Heart right ventricle (tissue), 16 donors: ENCODE measurements at regions not wholly inside any gene's neighbourhood (a gene's known extent, or its start where the extent isn't known, plus 50 kb on each side); places are given as distances from the start of the nearest gene placed in this dataset.

Experiments used
- ATAC-seq, 8 donors: fragments of 200-7000 bp; cut with Tn5 transposase; one replicate each; pipeline ENCODE4 v1.9.1; 2020; ENCODE audit warnings: mild to moderate bottlenecking in 8 of 8, moderate library complexity in 8 of 8, moderate number of reproducible peaks in 1 of 8
- DNase-seq, 2 donors: peaks; one replicate each; pipeline ENCODE4 v3.0.0-alpha.2; 2020
- H3K27ac ChIP-seq, 10 donors: fragments of 200-600 bp; sonication (generic) in 2 of 10; one replicate each; pipeline versions ENCODE4 v1.5.0 to v1.8.0; 2020 to 2022; ENCODE audit warnings: mild to moderate bottlenecking in 3 of 10
- H3K27me3 ChIP-seq, 7 donors: fragments of 200-600 bp; one replicate each; pipeline ENCODE4 v1.8.0; 2021 to 2022; ENCODE audit warnings: mild to moderate bottlenecking in 2 of 7
- H3K36me3 ChIP-seq, 9 donors: fragments of 200-600 bp; sonication (generic) in 1 of 9; one replicate each; pipeline versions ENCODE4 v1.5.0 to v1.8.0; 2020 to 2022; ENCODE audit warnings: mild to moderate bottlenecking in 2 of 9
- H3K4me1 ChIP-seq, 9 donors: fragments of 200-600 bp; sonication (generic) in 1 of 9; one replicate each; pipeline versions ENCODE4 v1.5.0 to v1.8.0; 2020 to 2022; ENCODE audit warnings: mild to moderate bottlenecking in 4 of 9
- H3K4me3 ChIP-seq, 10 donors: fragments of 200-600 bp; sonication (generic) in 2 of 10; one replicate each; pipeline versions ENCODE4 v1.5.0 to v1.8.0; 2020 to 2022; ENCODE audit warnings: mild to moderate bottlenecking in 7 of 10, moderate library complexity in 2 of 10
- H3K9me3 ChIP-seq, 11 donors: fragments of 200-600 bp in 10 of 11; sonication (generic) in 2 of 11; one replicate each; pipeline versions ENCODE4 v1.5.0 to v1.8.0; 2013 to 2022; ENCODE audit warnings: mild to moderate bottlenecking in 2 of 11, control low read depth in 1 of 11, moderate library complexity in 1 of 11
- WGBS, 2 donors: extraction: QIAGEN DNeasy Blood & Tissue Kit; methylation state at CpG; one replicate each; pipeline ENCODE4 v1.1.7; 2013; ENCODE audit warnings: inconsistent platforms in 1 of 2; 5-methylcytosine and 5-hydroxymethylcytosine counted together
- intact Hi-C, 10 donors: fragments of 100-400 bp; cut with DNase I; formaldehyde crosslinking; loops; one replicate each; pipeline versions ENCODE4 v1.11.1 to v1.14.2; 2022
- TF ChIP-seq, protein P1 (sequence below), 9 donors: fragments of 200-600 bp; sonication (generic) in 2 of 9; IDR thresholded peaks; one replicate each; pipeline versions ENCODE4 v1.5.0 to v1.8.0; 2021 to 2022; ENCODE audit warnings: antibody characterized with exemption in 9 of 9, mild to moderate bottlenecking in 5 of 9, moderate library complexity in 1 of 9
- donor health status: Arrhythmogenic right ventricular cardiomyopathy.
- donor health status: ischemic (EF 13 %, LVEDD 7.1; RV severe dilation, severe dysfunction).
- donor health status: healthy with polysubstance abuse.
- donor health status: DM: no; HTN: yes; CAD: no.
- donor health status: DM: no; HTN: no; CAD: no.
- donor health status: ischemic (EF 25% LVEDD 6.9; RV normal size, moderate dysfunction).
- donor health status: ischemic (EF 25% LVEDD 5.7; RV mildly dilated, moderate dysfunction).
- donor health status: healthy.
- donor health status: DM: yes; HTN: yes; CAD: no.
- donor health status: Ischemic cardiomyopathy.
- donor health status: ischemic (EF 35%, LVEDD 5.7; RV mildly dilated, moderate dysfunction).
- donor health status: nonischemic (EF 11% LVEDD 7.7; RV severe dilation, severe dysfunction).
- donor health status: DM: yes; HTN: yes; CAD: no.
- donor health status: PGD.
- donor health status: ischemic (EF 29% LVEDD 5.4; RV normal size, mild dysfunction).
- donor health status: nonischemic (EF 23%, LVEDD 6.1; RV moderate dilation, normal function).

DNA sequence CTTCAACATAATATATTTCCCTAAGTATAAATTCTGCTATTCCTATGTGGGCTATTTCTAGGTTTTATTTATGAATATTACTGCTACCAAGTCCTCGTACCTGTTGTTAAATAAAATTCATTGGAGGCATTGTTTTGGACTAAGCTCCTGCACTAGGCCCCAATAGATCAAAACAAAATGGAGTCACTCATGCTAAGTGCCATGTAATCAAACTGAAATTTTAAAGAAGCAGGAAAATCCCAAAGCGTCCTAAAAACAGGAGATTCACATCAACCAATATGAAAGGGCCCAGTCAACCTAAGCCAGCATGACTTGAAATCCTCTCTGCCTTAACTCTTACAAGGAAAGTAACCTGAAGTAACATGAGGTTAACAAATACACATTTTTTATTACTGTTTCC lies 743.2 kb downstream of the TRAM1L1 start:
- DNase-seq (no peak), ATAC-seq (no peak)
- H3K36me3 ChIP-seq, result no peaks in the 10 kb centered on the region
- TF ChIP-seq, protein P1, sequence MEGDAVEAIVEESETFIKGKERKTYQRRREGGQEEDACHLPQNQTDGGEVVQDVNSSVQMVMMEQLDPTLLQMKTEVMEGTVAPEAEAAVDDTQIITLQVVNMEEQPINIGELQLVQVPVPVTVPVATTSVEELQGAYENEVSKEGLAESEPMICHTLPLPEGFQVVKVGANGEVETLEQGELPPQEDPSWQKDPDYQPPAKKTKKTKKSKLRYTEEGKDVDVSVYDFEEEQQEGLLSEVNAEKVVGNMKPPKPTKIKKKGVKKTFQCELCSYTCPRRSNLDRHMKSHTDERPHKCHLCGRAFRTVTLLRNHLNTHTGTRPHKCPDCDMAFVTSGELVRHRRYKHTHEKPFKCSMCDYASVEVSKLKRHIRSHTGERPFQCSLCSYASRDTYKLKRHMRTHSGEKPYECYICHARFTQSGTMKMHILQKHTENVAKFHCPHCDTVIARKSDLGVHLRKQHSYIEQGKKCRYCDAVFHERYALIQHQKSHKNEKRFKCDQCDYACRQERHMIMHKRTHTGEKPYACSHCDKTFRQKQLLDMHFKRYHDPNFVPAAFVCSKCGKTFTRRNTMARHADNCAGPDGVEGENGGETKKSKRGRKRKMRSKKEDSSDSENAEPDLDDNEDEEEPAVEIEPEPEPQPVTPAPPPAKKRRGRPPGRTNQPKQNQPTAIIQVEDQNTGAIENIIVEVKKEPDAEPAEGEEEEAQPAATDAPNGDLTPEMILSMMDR (IDR thresholded peaks at IDR 0.05), result no peak
- H3K4me3 ChIP-seq, result no peak overlapping the region
- no peaks in the 10 kb centered on the region for H3K9me3 ChIP-seq
- intact Hi-C loops, result no loop called here
- no peak overlapping the region for H3K27ac ChIP-seq
- H3K4me1 ChIP-seq, result no peaks in the 10 kb centered on the region
- WGBS, 2 donors, result 76 to 85% methylated on average over 2 of the region's 2 CpGs
- no peaks in the 10 kb centered on the region for H3K27me3 ChIP-seq

DNA sequence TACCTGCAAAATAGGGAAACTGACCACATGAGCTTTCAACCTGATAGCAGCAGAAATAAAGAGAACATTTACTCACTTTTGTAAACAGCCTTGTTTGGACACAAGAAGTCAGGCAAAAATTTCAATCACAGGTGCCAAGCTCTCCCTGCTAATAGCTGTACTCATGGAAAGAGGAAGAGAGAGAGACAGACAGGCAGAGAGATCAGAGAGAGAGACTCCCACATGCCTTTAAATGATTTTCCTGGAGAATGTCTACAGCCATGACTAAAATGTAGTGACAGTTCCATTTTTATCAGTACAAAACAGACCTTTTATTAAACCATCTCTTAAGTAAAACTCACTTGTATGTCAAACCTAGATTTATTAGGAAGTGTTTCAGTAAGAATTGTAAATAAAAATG lies 752.9 kb downstream of the TRAM1L1 start:
- TF ChIP-seq, protein P1 (IDR thresholded peaks at IDR 0.05), result no peak
- ATAC-seq (no peak), DNase-seq (no peak)
- no peak overlapping the region for H3K27ac ChIP-seq
- no peaks in the 10 kb centered on the region for H3K27me3 ChIP-seq
- H3K9me3 ChIP-seq, result no peaks in the 10 kb centered on the region
- H3K4me3 ChIP-seq, result no peak overlapping the region
- H3K4me1 ChIP-seq, result no peaks in the 10 kb centered on the region
- intact Hi-C loops, result no loop called here
- no peaks in the 10 kb centered on the region for H3K36me3 ChIP-seq

DNA sequence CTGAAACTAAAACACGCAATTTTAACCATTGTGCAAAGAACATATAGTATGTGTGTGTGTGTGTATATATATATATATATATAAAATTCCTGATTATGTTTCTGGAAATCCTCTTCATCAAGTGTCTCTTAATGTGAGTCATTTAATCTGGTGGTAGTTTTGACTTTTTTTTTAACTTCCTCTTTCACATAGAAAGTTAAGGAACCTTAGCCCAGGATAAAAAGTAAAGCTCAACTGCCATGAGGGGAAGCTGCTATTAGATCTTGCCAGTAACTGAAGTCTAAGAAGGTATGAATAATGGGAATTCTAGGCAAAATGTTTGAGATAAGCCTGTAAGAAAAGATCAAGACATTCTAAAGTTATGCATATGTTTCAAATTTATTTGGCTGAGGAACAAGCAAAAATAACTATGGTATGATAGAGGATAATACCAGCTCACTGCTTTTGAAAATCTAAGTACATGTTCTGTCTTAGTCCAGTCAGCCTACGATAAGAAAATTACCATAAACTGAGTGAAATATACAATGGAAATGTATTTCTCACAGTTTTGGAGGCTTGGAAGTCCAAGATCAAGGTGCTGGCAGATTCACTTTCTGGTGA lies 757.0 kb downstream of the TRAM1L1 start:
- 78 to 87% methylated on average over 2 of the region's 2 CpGs for WGBS, 2 donors
- intact Hi-C loops, result no loop called here
- no peaks in the 10 kb centered on the region for H3K9me3 ChIP-seq
- no peaks in the 10 kb centered on the region for H3K4me1 ChIP-seq
- H3K27ac ChIP-seq, result no peak overlapping the region
- ATAC-seq (no peak), DNase-seq (no peak)
- TF ChIP-seq, protein P1 (IDR thresholded peaks at IDR 0.05), result no peak
- no peaks in the 10 kb centered on the region for H3K36me3 ChIP-seq
- H3K4me3 ChIP-seq, result no peak overlapping the region
- no peaks in the 10 kb centered on the region for H3K27me3 ChIP-seq

DNA sequence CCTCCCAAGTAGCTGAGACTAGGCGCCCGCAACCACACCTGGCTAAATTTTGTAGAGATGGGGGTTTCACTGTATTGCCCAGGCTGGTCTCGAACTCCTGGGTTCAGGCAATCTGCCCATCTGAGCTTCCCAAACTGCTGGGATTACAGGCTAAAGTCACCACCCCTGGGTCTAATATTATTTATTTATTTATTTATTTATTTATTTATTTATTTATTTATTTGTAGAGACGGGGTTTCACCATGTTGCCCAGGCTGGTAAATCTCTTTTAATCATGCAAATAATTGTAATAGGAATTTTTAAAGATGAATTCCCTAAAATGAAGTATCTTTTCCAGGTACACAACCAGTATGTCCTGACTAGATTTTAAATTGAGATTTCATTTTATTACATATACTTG lies 761.8 kb downstream of the TRAM1L1 start:
- intact Hi-C loops, result no loop called here

More for the DNA sequence above, 761.8 kb downstream of the TRAM1L1 start:
- TF ChIP-seq, protein P1 (IDR thresholded peaks at IDR 0.05), result no peak
- Histone ChIP-seq H3K27me3 (no peaks in the 10 kb centered on the region), H3K27ac (no peak overlapping the region), H3K9me3 (no peaks in the 10 kb centered on the region), H3K4me3 (no peak overlapping the region), H3K4me1 (no peaks in the 10 kb centered on the region), H3K36me3 (no peaks in the 10 kb centered on the region)
- DNase-seq (no peak), ATAC-seq (no peak)
- 90 to 93% methylated on average over 4 of the region's 4 CpGs for WGBS, 2 donors
